K562 (cell line): ENCODE measurements at regions not wholly inside any gene's neighbourhood (a gene's known extent, or its start where the extent isn't known, plus 50 kb on each side); places are given as distances from the start of the nearest gene placed in this dataset.

ENCODE experiments used
- ATAC-seq: fragments of 200-7000 bp; cut with Tn5 transposase; 3 replicates; pipeline ENCODE4 v1.9.1; 2020; ENCODE audit warnings: moderate library complexity
- BruUV-seq: library from RNA; stranded (reverse); fragments of 400-500 nt; replicated peaks from 2 replicates; lab custom pipeline; 2021; lab: Mats Ljungman, UMichigan
- CTCF ChIA-PET: fragments of 300-600 bp; formaldehyde crosslinking; extraction: SDS; loops from one replicate; lab custom pipeline; 2021; ENCODE audit warnings: low intra/inter-chr PET ratio; lab: Yijun Ruan, JAX
- POLR2A ChIA-PET: fragments of 300-600, 350-650 bp; sonication (Branson Sonifier 250); formaldehyde crosslinking; extraction: SDS; loops from one replicate; lab custom pipeline; 2021; ENCODE audit warnings: antibody characterized with exemption, inconsistent platforms; lab: Yijun Ruan, JAX
- DNase-seq, 4 experiments: peaks; one replicate each; pipeline versions ENCODE4 v3.0.0 to v3.0.0-alpha.2; 2011 to 2018; ENCODE audit warnings: low spot score in 3 of 4, mixed read lengths in 3 of 4; ENCODE audit errors: extremely low read depth in 1 of 4
- FAIRE-seq: peaks from 2 replicates; lab custom pipeline; 2011; peaks lifted over from hg19 to GRCh38; lab: Jason Lieb, UNC
- H2AFZ ChIP-seq: 2 replicates; pipeline ENCODE4 v1.6.0; 2011; ENCODE audit warnings: low read depth, low read length, control low read depth, inconsistent platforms
- H3K27ac ChIP-seq: fragments of 200-600 bp; 3 replicates; pipeline ENCODE4 v1.8.0; 2011; ENCODE audit warnings: low read depth, mild to moderate bottlenecking, control low read depth, inconsistent platforms, low read length, moderate library complexity, mixed read lengths; ENCODE audit errors: extremely low read depth
- H3K27me3 ChIP-seq, 2 experiments: fragments of 300-600 bp in 1 of 2; 2 replicates in 1 of 2; 3 replicates in 1 of 2; pipeline versions ENCODE4 v1.6.0 to v1.8.0; 2011; ENCODE audit warnings: inconsistent platforms in 2 of 2, low read length in 2 of 2, mild to moderate bottlenecking in 1 of 2, mixed read lengths in 1 of 2, moderate library complexity in 1 of 2; ENCODE audit not compliant: control insufficient read depth in 2 of 2, insufficient read depth in 2 of 2
- H3K36me3 ChIP-seq: fragments of 300-600 bp; 3 replicates; pipeline ENCODE4 v1.8.0; 2011; ENCODE audit warnings: mild to moderate bottlenecking, low read length, inconsistent platforms; ENCODE audit not compliant: control insufficient read depth, insufficient read depth
- H3K4me1 ChIP-seq, 2 experiments: fragments of 200-600 bp in 1 of 2; replicated peaks in 1 of 2; 2 replicates in 1 of 2; 3 replicates in 1 of 2; pipeline versions ENCODE4 v1.5.1 to v1.8.0; 2011; ENCODE audit warnings: inconsistent platforms in 2 of 2, low read length in 2 of 2, mild to moderate bottlenecking in 1 of 2, mixed read lengths in 1 of 2, moderate library complexity in 1 of 2; ENCODE audit not compliant: control insufficient read depth in 2 of 2, insufficient read depth in 2 of 2
- H3K4me2 ChIP-seq: 2 replicates; pipeline ENCODE4 v1.6.1; 2011; ENCODE audit warnings: low read length, control low read depth, inconsistent platforms, mixed read lengths; ENCODE audit not compliant: insufficient read depth
- H3K4me3 ChIP-seq: fragments of 200-600 bp; sonication (generic), shearing (Covaris generic); 2 replicates; pipeline ENCODE4 v1.5.1; 2016; ENCODE audit warnings: control low read depth, inconsistent platforms
- H3K79me2 ChIP-seq: fragments of 200-600 bp; 3 replicates; pipeline ENCODE4 v1.8.0; 2011; ENCODE audit warnings: low read length, inconsistent platforms; ENCODE audit not compliant: control insufficient read depth, insufficient read depth
- H3K9ac ChIP-seq, 2 experiments: 2 replicates each; pipeline versions ENCODE4 v1.6.0 to v1.6.1; 2011; ENCODE audit warnings: low read depth in 2 of 2, low read length in 2 of 2, control low read depth in 1 of 2, inconsistent platforms in 1 of 2, mild to moderate bottlenecking in 1 of 2, mixed read lengths in 1 of 2; ENCODE audit not compliant: insufficient read depth in 1 of 2
- H3K9me1 ChIP-seq: one replicate; pipeline ENCODE4 v1.6.0; 2011; ENCODE audit warnings: inconsistent platforms, mild to moderate bottlenecking, low read length, moderate library complexity; ENCODE audit not compliant: control insufficient read depth, insufficient read depth
- H3K9me3 ChIP-seq: replicated peaks from 2 replicates; pipeline ENCODE4 v1.5.1; 2011; ENCODE audit warnings: low read depth, low read length, inconsistent platforms; ENCODE audit not compliant: control insufficient read depth, insufficient read depth
- H4K20me1 ChIP-seq: replicated peaks from 2 replicates; pipeline ENCODE4 v1.6.1; 2011; ENCODE audit warnings: low read length, inconsistent platforms, mixed read lengths; ENCODE audit not compliant: control insufficient read depth, insufficient read depth
- C11orf30 ChIP-seq: fragments of 450-650 bp; IDR thresholded peaks from 2 replicates; pipeline ENCODE4 v1.6.1; 2016; ENCODE audit warnings: low read depth, mild to moderate bottlenecking
- JUN ChIP-seq, 2 experiments: sonication (generic) in 1 of 2; formaldehyde crosslinking in 1 of 2; IDR thresholded peaks; 2 replicates each; pipeline versions ENCODE4 v1.6.1 to v1.8.0; 2012 to 2022; ENCODE audit warnings: borderline replicate concordance in 2 of 2, mild to moderate bottlenecking in 2 of 2, improper control_type of control experiment in 1 of 2, low read depth in 1 of 2, low read length in 1 of 2, missing genetic modification reagents in 1 of 2
- MED1 ChIP-seq: sonication (generic); formaldehyde crosslinking; IDR thresholded peaks from 2 replicates; pipeline ENCODE4 v1.8.1; 2023; ENCODE audit warnings: missing genetic modification reagents, borderline replicate concordance
- MIER1 ChIP-seq: fragments of 450-650 bp; IDR thresholded peaks from 2 replicates; pipeline ENCODE4 v1.6.1; 2016; ENCODE audit warnings: antibody characterized with exemption, mild to moderate bottlenecking, low read depth
- ZNF121 ChIP-seq: sonication (generic); formaldehyde crosslinking; conservative IDR thresholded peaks from 2 replicates; pipeline ENCODE4 v1.8.0; 2022; ENCODE audit warnings: missing genetic modification reagents
- ZNF143 ChIP-seq: sonication (generic); formaldehyde crosslinking; IDR thresholded peaks from 2 replicates; pipeline ENCODE4 v1.9.0; 2022; ENCODE audit warnings: mild to moderate bottlenecking, missing genetic modification reagents
- ZNF212 ChIP-seq: fragments of 450-650 bp; formaldehyde crosslinking; IDR thresholded peaks from 2 replicates; pipeline ENCODE4 v1.4.0; 2020; ENCODE audit warnings: mild to moderate bottlenecking
- ZNF253 ChIP-seq: fragments of 250-450 bp; sonication (Bioruptor Pico); conservative IDR thresholded peaks from 2 replicates; pipeline ENCODE4 v1.6.1; 2021; ENCODE audit warnings: mild to moderate bottlenecking
- ZNF280B ChIP-seq: fragments of 250-450 bp; sonication (Bioruptor Pico); IDR thresholded peaks from 2 replicates; pipeline ENCODE4 v1.5.1; 2021; ENCODE audit warnings: mild to moderate bottlenecking
- WGBS: fragments of 100-300 bp; shearing (Covaris generic); methylation state at CpG from one replicate; pipeline ENCODE4 v1.1.6; 2016; ENCODE audit warnings: low coverage, mixed read lengths; ENCODE audit not compliant: insufficient coverage; ENCODE audit errors: missing lambda C conversion rate; 5-methylcytosine and 5-hydroxymethylcytosine counted together
- in situ Hi-C: fragments of 300-500 bp; cut with MboI; formaldehyde crosslinking; loops from 4 replicates; pipeline ENCODE4 v1.15.0; 2018; ENCODE audit warnings: inconsistent platforms, mixed read lengths
- intact Hi-C: fragments of 100-400 bp; cut with micrococcal nuclease; formaldehyde crosslinking; loops from 2 replicates; pipeline ENCODE4 v1.14.2; 2022
- TF ChIP-seq, protein P1 (sequence below): sonication (generic); formaldehyde crosslinking; IDR thresholded peaks from 2 replicates; pipeline ENCODE4 v1.8.0; 2023; ENCODE audit warnings: mild to moderate bottlenecking, missing genetic modification reagents

GRCh38 chr1:82260051-82260450 lies 459.3 kb downstream of the ADGRL2 start:
- in situ Hi-C loops = no loop called here
- no peak for DNase-seq
- Histone ChIP-seq H2AFZ (no peak overlapping the region), H3K4me3 (no peak overlapping the region), H3K9me1 (no peaks in the 10 kb centered on the region), H4K20me1 (no peaks in the 10 kb centered on the region), H3K4me1 (no peaks in the 10 kb centered on the region), H3K27me3 (no peaks in the 10 kb centered on the region), H3K9me3 (no peaks in the 10 kb centered on the region), H3K9ac (no peak overlapping the region), H3K27ac (no peak overlapping the region), H3K36me3 (no peaks in the 10 kb centered on the region), H3K79me2 (no peaks in the 10 kb centered on the region), H3K4me2 (no peak overlapping the region)
- no TSS peak for BruUV-seq
- no peak for TF ChIP-seq MED1
- TF ChIP-seq C11orf30 = no peak
- ATAC-seq = no peak
- ChIA-PET POLR2A (no interaction called here), CTCF (no interaction called here)
- no peak for FAIRE-seq
- 0% methylated on average over 1 of the region's 1 CpG for WGBS
- intact Hi-C loops = no loop called here

- H3K4me1 ChIP-seq = no peaks in the 10 kb centered on the region
- H4K20me1 ChIP-seq = no peaks in the 10 kb centered on the region
- H3K36me3 ChIP-seq = no peaks in the 10 kb centered on the region
- no peak for DNase-seq
- intact Hi-C loops = no loop called here
- WGBS = 1% methylated on average over 4 of the region's 5 CpGs
- CTCF ChIA-PET = no interaction called here
- TF ChIP-seq, protein P1, sequence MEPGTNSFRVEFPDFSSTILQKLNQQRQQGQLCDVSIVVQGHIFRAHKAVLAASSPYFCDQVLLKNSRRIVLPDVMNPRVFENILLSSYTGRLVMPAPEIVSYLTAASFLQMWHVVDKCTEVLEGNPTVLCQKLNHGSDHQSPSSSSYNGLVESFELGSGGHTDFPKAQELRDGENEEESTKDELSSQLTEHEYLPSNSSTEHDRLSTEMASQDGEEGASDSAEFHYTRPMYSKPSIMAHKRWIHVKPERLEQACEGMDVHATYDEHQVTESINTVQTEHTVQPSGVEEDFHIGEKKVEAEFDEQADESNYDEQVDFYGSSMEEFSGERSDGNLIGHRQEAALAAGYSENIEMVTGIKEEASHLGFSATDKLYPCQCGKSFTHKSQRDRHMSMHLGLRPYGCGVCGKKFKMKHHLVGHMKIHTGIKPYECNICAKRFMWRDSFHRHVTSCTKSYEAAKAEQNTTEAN (CRISPR knock-in tag) = no peak
- no peak for TF ChIP-seq MIER1
- TF ChIP-seq ZNF280B (CRISPR knock-in tag) = no peak
- no peak for TF ChIP-seq ZNF253 (CRISPR knock-in tag)
- TF ChIP-seq ZNF121 = no peak
- no peak for TF ChIP-seq ZNF212 (CRISPR knock-in tag)
- no peak for TF ChIP-seq ZNF143 (CRISPR knock-in tag)
- TF ChIP-seq JUN (IDR thresholded peaks at IDR 0.05; ENCODE audit: borderline replicate concordance, low read depth, low read length) = no peak
- no peak for TF ChIP-seq JUN (CRISPR knock-in tag; IDR thresholded peaks at IDR 0.05; ENCODE audit: borderline replicate concordance)
- TF ChIP-seq, all 486 proteins: peak for 0
- in situ Hi-C loops = no loop called here
- no peaks in the 10 kb centered on the region for H3K9me1 ChIP-seq
- no peak for FAIRE-seq
- no peaks in the 10 kb centered on the region for H3K27me3 ChIP-seq
- BruUV-seq = no TSS peak
- H3K27ac ChIP-seq = no peak overlapping the region
- H3K9ac ChIP-seq = no peak overlapping the region
- H3K4me3 ChIP-seq = no peak overlapping the region
- no peak for ATAC-seq
- H3K79me2 ChIP-seq = no peaks in the 10 kb centered on the region
- H3K4me2 ChIP-seq = no peak overlapping the region
- H2AFZ ChIP-seq = no peak overlapping the region
- no peaks in the 10 kb centered on the region for H3K9me3 ChIP-seq
- POLR2A ChIA-PET = no interaction called here
These were observed 458.2 kb downstream of the ADGRL2 start for GRCh38 chr1:82258887-82259286.
